A549 (cell line): ENCODE measurements at regions not wholly inside any gene's neighbourhood (a gene's known extent, or its start where the extent isn't known, plus 50 kb on each side); places are given as distances from the start of the nearest gene placed in this dataset.

Experiments used
- ATAC-seq, 2 experiments: fragments of 200-7000 bp in 1 of 2; fragments of >200 bp in 1 of 2; cut with Nextera tagmentation in 1 of 2; cut with Tn5 transposase in 1 of 2; 3 replicates each; pipeline versions ENCODE4 v1.8.0 to v1.9.1; 2018 to 2020; ENCODE audit warnings: mild to moderate bottlenecking in 1 of 2, moderate library complexity in 1 of 2
- CTCF ChIA-PET: fragments of 300-600 bp; sonication (Branson Sonifier 250); formaldehyde crosslinking; extraction: SDS; loops from one replicate; lab custom pipeline; 2021; ENCODE audit warnings: antibody characterized with exemption, inconsistent platforms; lab: Yijun Ruan, JAX
- POLR2A ChIA-PET: fragments of 350-600 bp; formaldehyde crosslinking; extraction: SDS; loops from one replicate; lab custom pipeline; 2021; ENCODE audit warnings: antibody characterized with exemption, inconsistent platforms; lab: Yijun Ruan, JAX
- DNase-seq, 2 experiments: peaks; one replicate each; pipeline versions ENCODE4 v3.0.0 to v3.0.0-alpha.2; 2011 to 2016; ENCODE audit warnings: low read depth in 1 of 2, low spot score in 1 of 2
- FAIRE-seq: peaks from 2 replicates; lab custom pipeline; 2011; peaks lifted over from hg19 to GRCh38; lab: Jason Lieb, UNC
- H3K27ac ChIP-seq, 2 experiments: fragments of >200 bp; sonication (Bioruptor Twin); formaldehyde crosslinking; 3 replicates each; pipeline ENCODE4 v1.5.1; 2016 to 2017
- H3K4me1 ChIP-seq: fragments of >200 bp; sonication (Bioruptor Twin); formaldehyde crosslinking; 3 replicates; pipeline ENCODE4 v1.6.1; 2016
- H3K4me2 ChIP-seq: fragments of >200 bp; sonication (Bioruptor Twin); formaldehyde crosslinking; 3 replicates; pipeline ENCODE4 v1.6.1; 2016
- H3K4me3 ChIP-seq: fragments of >200 bp; sonication (Bioruptor Twin); formaldehyde crosslinking; 3 replicates; pipeline ENCODE4 v1.5.1; 2016
- H3K9me3 ChIP-seq: fragments of >200 bp; sonication (Bioruptor Twin); formaldehyde crosslinking; 3 replicates; pipeline ENCODE4 v1.6.1; 2016
- CHD2 ChIP-seq: fragments of 150-350 bp; IDR thresholded peaks from 2 replicates; pipeline ENCODE4 v1.6.1; 2014; ENCODE audit warnings: low read length; ENCODE audit not compliant: partially characterized antibody
- ESRRA ChIP-seq: fragments of 150-350 bp; IDR thresholded peaks from 2 replicates; pipeline ENCODE4 v1.6.1; 2014; ENCODE audit warnings: mild to moderate bottlenecking, low read length, borderline replicate concordance
- FOSL2 ChIP-seq, 2 experiments: fragments of 450-650 bp in 1 of 2; fragments of >200 bp in 1 of 2; sonication (Bioruptor Twin) in 1 of 2; formaldehyde crosslinking; IDR thresholded peaks; 2 replicates each; pipeline versions ENCODE4 v1.5.0 to v1.6.1; 2016 to 2020; ENCODE audit warnings: mild to moderate bottlenecking in 1 of 2, moderate library complexity in 1 of 2
- HOXB5 ChIP-seq: fragments of 250-450 bp; sonication (Bioruptor Pico); IDR thresholded peaks from 2 replicates; pipeline ENCODE4 v1.5.0; 2020; ENCODE audit warnings: mild to moderate bottlenecking, moderate library complexity
- JUN ChIP-seq, 2 experiments: fragments of >200 bp; sonication (Bioruptor Twin); formaldehyde crosslinking; IDR thresholded peaks; 2 replicates in 1 of 2; 3 replicates in 1 of 2; pipeline ENCODE4 v1.6.1; 2016 to 2017
- JUNB ChIP-seq: fragments of >200 bp; sonication (Bioruptor Twin); formaldehyde crosslinking; IDR thresholded peaks from 2 replicates; pipeline ENCODE4 v1.6.1; 2016
- KDM1A ChIP-seq: fragments of 200-600 bp; sonication (generic); IDR thresholded peaks from 2 replicates; pipeline ENCODE4 v1.6.1; 2016; ENCODE audit warnings: low read depth, mild to moderate bottlenecking
- MAFK ChIP-seq: fragments of 450-650 bp; IDR thresholded peaks from 2 replicates; pipeline ENCODE4 v1.6.1; 2014; ENCODE audit not compliant: partially characterized antibody
- NFE2L2 ChIP-seq: fragments of 150-350 bp; conservative IDR thresholded peaks from 2 replicates; pipeline ENCODE4 v1.6.1; 2014; ENCODE audit warnings: low read length
- POLR2AphosphoS2 ChIP-seq: conservative IDR thresholded peaks from 2 replicates; pipeline ENCODE4 v1.6.1; 2012; ENCODE audit warnings: low read length, improper control_type of control experiment, inconsistent platforms
- RAD21 ChIP-seq, 2 experiments: fragments of >200 bp in 1 of 2; sonication (Bioruptor Twin) in 1 of 2; formaldehyde crosslinking in 1 of 2; IDR thresholded peaks in 1 of 2; conservative IDR thresholded peaks in 1 of 2; 2 replicates in 1 of 2; 3 replicates in 1 of 2; pipeline ENCODE4 v1.6.1; 2012 to 2018; ENCODE audit warnings: inconsistent platforms in 1 of 2
- SMC3 ChIP-seq: fragments of >200 bp; sonication (Bioruptor Twin); formaldehyde crosslinking; IDR thresholded peaks from 3 replicates; pipeline ENCODE4 v1.6.1; 2018; ENCODE audit warnings: inconsistent platforms
- SREBF2 ChIP-seq: fragments of 450-650 bp; IDR thresholded peaks from 2 replicates; pipeline ENCODE4 v1.6.1; 2014; ENCODE audit warnings: mild to moderate bottlenecking, moderate library complexity
- ZNF302 ChIP-seq: fragments of 250-450 bp; sonication (Bioruptor Pico); IDR thresholded peaks from 2 replicates; pipeline ENCODE4 v1.9.0; 2021; ENCODE audit warnings: inconsistent platforms, mild to moderate bottlenecking, moderate library complexity
- WGBS: methylation state at CpG from one replicate; pipeline ENCODE4 v1.1.6; 2017; ENCODE audit errors: missing lambda C conversion rate; 5-methylcytosine and 5-hydroxymethylcytosine counted together
- TF ChIP-seq, protein P1 (sequence below): fragments of >200 bp; sonication (Bioruptor Twin); formaldehyde crosslinking; IDR thresholded peaks from 2 replicates; pipeline ENCODE4 v1.6.1; 2016
- TF ChIP-seq, protein P2 (sequence below): fragments of >200 bp; sonication (Bioruptor Twin); formaldehyde crosslinking; IDR thresholded peaks from 3 replicates; pipeline ENCODE4 v1.5.1; 2016
- TF ChIP-seq, protein P3 (sequence below): fragments of 250-450 bp; sonication (Bioruptor Pico); IDR thresholded peaks from 2 replicates; pipeline ENCODE4 v1.5.0; 2020; ENCODE audit warnings: low read depth, mild to moderate bottlenecking, moderate library complexity
- TF ChIP-seq, protein P4 (sequence below): fragments of 150-350 bp; IDR thresholded peaks from 2 replicates; pipeline ENCODE4 v1.6.1; 2014; ENCODE audit warnings: low read depth, mild to moderate bottlenecking, low read length

DNA sequence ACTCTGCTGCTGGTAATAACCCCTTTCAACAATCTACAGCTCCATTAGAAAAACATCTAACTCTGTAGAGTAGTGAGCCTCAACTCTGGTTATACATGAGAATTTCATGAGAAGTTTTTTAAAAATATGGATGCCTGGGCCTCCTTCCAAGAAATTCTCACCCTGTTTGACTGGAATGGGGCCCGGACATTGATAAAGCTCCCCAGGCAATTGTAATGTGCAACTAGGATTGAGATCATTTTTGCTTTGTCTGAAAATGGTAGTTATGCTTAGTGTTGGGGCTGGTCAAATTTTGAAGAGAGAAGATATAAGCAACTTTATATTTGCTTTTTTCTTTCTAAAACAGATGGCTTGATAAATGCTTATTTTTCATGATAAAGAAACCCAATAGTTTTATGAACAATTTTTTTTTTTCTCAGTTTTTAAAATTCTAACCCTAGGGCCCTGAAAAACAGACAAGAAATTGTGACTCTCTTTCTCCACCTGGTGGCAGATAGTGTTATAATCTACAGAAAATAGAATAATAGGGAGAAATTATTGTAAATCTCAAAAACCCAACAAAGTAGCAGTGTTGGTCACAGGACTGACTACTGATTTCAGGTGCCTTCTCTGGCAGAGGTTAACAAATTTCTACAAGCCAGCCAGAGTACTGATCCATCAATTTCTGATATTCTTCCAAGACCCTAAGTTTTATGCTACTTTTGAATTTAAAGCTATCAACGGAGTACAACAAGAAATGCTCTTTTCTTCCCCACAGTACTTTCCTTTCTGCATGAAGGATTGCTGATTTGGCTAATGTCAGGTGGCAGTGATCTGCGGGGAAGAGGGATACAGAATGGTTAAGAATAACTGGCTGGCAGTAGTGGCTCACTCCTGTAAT lies 174.8 kb downstream of the DKK1 start:
- H3K4me1 ChIP-seq = peaks cover 41% of the 10 kb centered on the region
- 0 out of 3 replicates have a peak, but pooled peaks cover 3% of the 10 kb centered on the region for H3K9me3 ChIP-seq
- no peak overlapping the region for H3K4me3 ChIP-seq
- H3K4me2 ChIP-seq = peak overlapping the region; percentile 27; the same call in 1 of the 3 replicates
- DNase-seq (peak in 1 of 2 experiments; percentile 57), ATAC-seq (peak in 1 of 2 experiments; percentile 73; a peak in 3 of 6 replicates), FAIRE-seq (no peak)
- WGBS = 47% methylated on average over 3 of the region's 3 CpGs
- TF ChIP-seq HOXB5 (CRISPR knock-in tag) (0 out of 2 replicates have a peak, but pooled peaks have one; percentile 27), ZNF302 (CRISPR knock-in tag) (no peak), JUNB (no peak), RAD21 (conservative IDR thresholded peaks at IDR 0.05 in 1 of 2, IDR thresholded peaks at IDR 0.05 in 1 of 2) (peak; percentile 86 to 93), SMC3 (peak; percentile 95)
- TF ChIP-seq, protein P1, sequence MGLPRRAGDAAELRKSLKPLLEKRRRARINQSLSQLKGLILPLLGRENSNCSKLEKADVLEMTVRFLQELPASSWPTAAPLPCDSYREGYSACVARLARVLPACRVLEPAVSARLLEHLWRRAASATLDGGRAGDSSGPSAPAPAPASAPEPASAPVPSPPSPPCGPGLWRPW = no peak
- TF ChIP-seq, protein P2, sequence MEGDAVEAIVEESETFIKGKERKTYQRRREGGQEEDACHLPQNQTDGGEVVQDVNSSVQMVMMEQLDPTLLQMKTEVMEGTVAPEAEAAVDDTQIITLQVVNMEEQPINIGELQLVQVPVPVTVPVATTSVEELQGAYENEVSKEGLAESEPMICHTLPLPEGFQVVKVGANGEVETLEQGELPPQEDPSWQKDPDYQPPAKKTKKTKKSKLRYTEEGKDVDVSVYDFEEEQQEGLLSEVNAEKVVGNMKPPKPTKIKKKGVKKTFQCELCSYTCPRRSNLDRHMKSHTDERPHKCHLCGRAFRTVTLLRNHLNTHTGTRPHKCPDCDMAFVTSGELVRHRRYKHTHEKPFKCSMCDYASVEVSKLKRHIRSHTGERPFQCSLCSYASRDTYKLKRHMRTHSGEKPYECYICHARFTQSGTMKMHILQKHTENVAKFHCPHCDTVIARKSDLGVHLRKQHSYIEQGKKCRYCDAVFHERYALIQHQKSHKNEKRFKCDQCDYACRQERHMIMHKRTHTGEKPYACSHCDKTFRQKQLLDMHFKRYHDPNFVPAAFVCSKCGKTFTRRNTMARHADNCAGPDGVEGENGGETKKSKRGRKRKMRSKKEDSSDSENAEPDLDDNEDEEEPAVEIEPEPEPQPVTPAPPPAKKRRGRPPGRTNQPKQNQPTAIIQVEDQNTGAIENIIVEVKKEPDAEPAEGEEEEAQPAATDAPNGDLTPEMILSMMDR = peak; percentile 80
- CTCF ChIA-PET = interaction anchor here (0.6 to 14.0 kb wide), 36 partner anchors 8 to 295 kb away, joined by 3 to 385 read pairs (median 4); partner anchors contain the start of gene DKK1
- peak overlapping the region; percentile 74 to 87 for H3K27ac ChIP-seq
- POLR2A ChIA-PET = interaction anchor here (1.0 to 3.8 kb wide), 3 partner anchors 46 to 175 kb away, joined by 4 to 44 read pairs (median 10); partner anchors contain the start of gene DKK1

DNA sequence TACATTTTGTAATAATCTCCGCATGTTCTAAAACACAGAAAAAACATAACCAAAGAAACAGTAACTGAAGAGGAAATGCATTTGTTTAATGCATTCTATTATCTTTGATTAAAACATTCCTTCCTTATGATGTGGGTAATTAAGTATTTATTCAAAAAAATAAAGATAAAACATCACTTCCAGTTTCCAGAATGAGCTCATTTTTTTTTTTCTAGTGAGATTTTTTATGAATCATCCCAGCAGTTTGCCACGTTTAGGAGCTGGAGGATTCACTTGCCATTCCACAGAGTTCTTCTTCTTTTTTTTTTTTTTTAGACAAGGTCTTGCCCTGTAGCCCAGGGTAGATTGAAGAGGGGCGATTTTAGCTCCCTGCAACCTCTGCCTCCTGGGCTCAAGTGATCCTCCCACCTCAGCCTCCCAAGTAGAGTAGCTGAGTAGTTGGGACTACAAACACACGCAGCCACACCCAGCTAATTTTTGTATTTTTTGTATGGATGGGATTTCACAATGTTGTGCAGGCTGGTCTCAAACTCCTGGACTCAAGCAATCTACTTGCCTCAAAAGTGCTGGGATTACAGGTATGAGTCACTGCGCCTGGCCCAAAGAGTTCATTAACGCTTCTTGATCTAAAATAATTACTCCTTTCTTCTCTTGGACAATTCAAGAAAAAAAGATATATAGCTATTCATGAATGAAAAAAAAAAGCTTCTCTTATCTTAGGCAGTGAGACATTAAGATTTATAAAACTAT lies 177.3 kb downstream of the DKK1 start:
- Histone ChIP-seq H3K27ac (0 out of 6 replicates have a peak overlapping the region, but pooled peaks of 1 of the 2 experiments have one; percentile 4), H3K4me2 (no peak overlapping the region), H3K4me1 (peaks cover 33% of the 10 kb centered on the region), H3K4me3 (no peak overlapping the region), H3K9me3 (0 out of 3 replicates have a peak, but pooled peaks cover 3% of the 10 kb centered on the region)
- 79% methylated on average over 6 of the region's 6 CpGs for WGBS
- ChIA-PET CTCF (interaction anchor here (0.8 to 14.0 kb wide), 7 partner anchors 13 to 275 kb away, joined by 3 to 385 read pairs (median 3); partner anchors contain the start of gene DKK1), POLR2A (no interaction called here)
- FAIRE-seq (no peak), DNase-seq (no peak), ATAC-seq (no peak)
- TF ChIP-seq FOSL2 (IDR thresholded peaks at IDR 0.05) = no peak
- TF ChIP-seq FOSL2 (CRISPR knock-in tag; IDR thresholded peaks at IDR 0.05) = no peak
- TF ChIP-seq JUNB = no peak
- no peak for TF ChIP-seq POLR2AphosphoS2
- TF ChIP-seq, protein P3, sequence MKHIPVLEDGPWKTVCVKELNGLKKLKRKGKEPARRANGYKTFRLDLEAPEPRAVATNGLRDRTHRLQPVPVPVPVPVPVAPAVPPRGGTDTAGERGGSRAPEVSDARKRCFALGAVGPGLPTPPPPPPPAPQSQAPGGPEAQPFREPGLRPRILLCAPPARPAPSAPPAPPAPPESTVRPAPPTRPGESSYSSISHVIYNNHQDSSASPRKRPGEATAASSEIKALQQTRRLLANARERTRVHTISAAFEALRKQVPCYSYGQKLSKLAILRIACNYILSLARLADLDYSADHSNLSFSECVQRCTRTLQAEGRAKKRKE (CRISPR knock-in tag) = no peak
- TF ChIP-seq ESRRA = no peak
- TF ChIP-seq CHD2 = no peak
- TF ChIP-seq MAFK = no peak
- no peak for TF ChIP-seq SREBF2
- no peak for TF ChIP-seq KDM1A
- TF ChIP-seq JUN (IDR thresholded peaks at IDR 0.05) = no peak
- no peak for TF ChIP-seq ZNF302 (CRISPR knock-in tag)
- TF ChIP-seq NFE2L2 = no peak
- TF ChIP-seq, protein P4, sequence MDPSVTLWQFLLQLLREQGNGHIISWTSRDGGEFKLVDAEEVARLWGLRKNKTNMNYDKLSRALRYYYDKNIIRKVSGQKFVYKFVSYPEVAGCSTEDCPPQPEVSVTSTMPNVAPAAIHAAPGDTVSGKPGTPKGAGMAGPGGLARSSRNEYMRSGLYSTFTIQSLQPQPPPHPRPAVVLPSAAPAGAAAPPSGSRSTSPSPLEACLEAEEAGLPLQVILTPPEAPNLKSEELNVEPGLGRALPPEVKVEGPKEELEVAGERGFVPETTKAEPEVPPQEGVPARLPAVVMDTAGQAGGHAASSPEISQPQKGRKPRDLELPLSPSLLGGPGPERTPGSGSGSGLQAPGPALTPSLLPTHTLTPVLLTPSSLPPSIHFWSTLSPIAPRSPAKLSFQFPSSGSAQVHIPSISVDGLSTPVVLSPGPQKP = no peak
